ENCODE measurements at regions not wholly inside any gene's neighbourhood (a gene's known extent, or its start where the extent isn't known, plus 50 kb on each side); places are given as distances from the start of the nearest gene placed in this dataset.

DNA sequence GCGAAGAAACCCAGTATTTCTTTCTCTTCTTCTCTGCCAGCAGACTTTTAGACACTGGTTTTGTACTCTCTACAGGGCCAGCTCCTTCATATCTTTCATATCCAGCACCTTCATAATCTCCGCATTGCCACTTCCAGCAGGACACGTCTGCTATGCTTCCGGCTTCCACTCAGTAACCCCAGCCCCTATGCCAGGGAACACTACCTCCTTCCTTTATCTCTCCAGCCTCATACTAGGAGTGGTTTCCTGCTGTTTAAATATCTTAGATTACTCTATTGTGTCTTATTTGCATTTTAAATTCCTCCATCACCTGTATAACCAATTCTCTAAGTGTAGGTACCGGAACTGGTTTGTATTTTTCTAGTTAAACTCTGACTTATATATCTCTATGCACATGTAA is 667.8 kb upstream of the ID4 start:
- H3K36me3 ChIP-seq (ENCODE audit: insufficient read depth, low read length) = no peaks in the 10 kb centered on the region
- H3K4me2 ChIP-seq (ENCODE audit: low read length) = no peak overlapping the region
- no peaks in the 10 kb centered on the region for H3K79me2 ChIP-seq (ENCODE audit: insufficient read depth, low read length)
- H3K4me3 ChIP-seq (ENCODE audit: low read depth, low read length, poor library complexity, severe bottlenecking) = no peak overlapping the region
- H3K4me1 ChIP-seq (ENCODE audit: insufficient read depth, low read length, severe bottlenecking) = no peaks in the 10 kb centered on the region
- H3K9ac ChIP-seq (ENCODE audit: low read length) = no peak overlapping the region
- H3K9me3 ChIP-seq (ENCODE audit: low read length) = no peaks in the 10 kb centered on the region
- H3K9me2 ChIP-seq (ENCODE audit: low read depth, low read length) = no peaks in the 10 kb centered on the region
- no peaks in the 10 kb centered on the region for H3F3A ChIP-seq (ENCODE audit: insufficient read depth, low read length)
- no peaks in the 10 kb centered on the region for H3K27me3 ChIP-seq (ENCODE audit: insufficient read depth, low read length)
- no peak overlapping the region for H2AFZ ChIP-seq (ENCODE audit: low read length)
- TF ChIP-seq EZH2 (IDR thresholded peaks at IDR 0.05; ENCODE audit: borderline replicate concordance, low read length) = no peak
- TF ChIP-seq, protein P1, sequence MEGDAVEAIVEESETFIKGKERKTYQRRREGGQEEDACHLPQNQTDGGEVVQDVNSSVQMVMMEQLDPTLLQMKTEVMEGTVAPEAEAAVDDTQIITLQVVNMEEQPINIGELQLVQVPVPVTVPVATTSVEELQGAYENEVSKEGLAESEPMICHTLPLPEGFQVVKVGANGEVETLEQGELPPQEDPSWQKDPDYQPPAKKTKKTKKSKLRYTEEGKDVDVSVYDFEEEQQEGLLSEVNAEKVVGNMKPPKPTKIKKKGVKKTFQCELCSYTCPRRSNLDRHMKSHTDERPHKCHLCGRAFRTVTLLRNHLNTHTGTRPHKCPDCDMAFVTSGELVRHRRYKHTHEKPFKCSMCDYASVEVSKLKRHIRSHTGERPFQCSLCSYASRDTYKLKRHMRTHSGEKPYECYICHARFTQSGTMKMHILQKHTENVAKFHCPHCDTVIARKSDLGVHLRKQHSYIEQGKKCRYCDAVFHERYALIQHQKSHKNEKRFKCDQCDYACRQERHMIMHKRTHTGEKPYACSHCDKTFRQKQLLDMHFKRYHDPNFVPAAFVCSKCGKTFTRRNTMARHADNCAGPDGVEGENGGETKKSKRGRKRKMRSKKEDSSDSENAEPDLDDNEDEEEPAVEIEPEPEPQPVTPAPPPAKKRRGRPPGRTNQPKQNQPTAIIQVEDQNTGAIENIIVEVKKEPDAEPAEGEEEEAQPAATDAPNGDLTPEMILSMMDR (IDR thresholded peaks at IDR 0.05; ENCODE audit: low read length) = no peak
- no peak overlapping the region for H3K27ac ChIP-seq (ENCODE audit: low read depth, low read length, poor library complexity, severe bottlenecking)
- no peaks in the 10 kb centered on the region for H4K20me1 ChIP-seq (ENCODE audit: insufficient read depth, low read length)

- H3K27me3 ChIP-seq (ENCODE audit: insufficient read depth, low read length) = no peaks in the 10 kb centered on the region
- no peaks in the 10 kb centered on the region for H4K20me1 ChIP-seq (ENCODE audit: insufficient read depth, low read length)
- H3F3A ChIP-seq (ENCODE audit: insufficient read depth, low read length) = no peaks in the 10 kb centered on the region
- no peak overlapping the region for H3K9ac ChIP-seq (ENCODE audit: low read length)
- no peak overlapping the region for H2AFZ ChIP-seq (ENCODE audit: low read length)
- no peaks in the 10 kb centered on the region for H3K79me2 ChIP-seq (ENCODE audit: insufficient read depth, low read length)
- TF ChIP-seq, protein P1 (IDR thresholded peaks at IDR 0.05; ENCODE audit: low read length) = no peak
- no peak for TF ChIP-seq EZH2 (IDR thresholded peaks at IDR 0.05; ENCODE audit: borderline replicate concordance, low read length)
- H3K4me2 ChIP-seq (ENCODE audit: low read length) = no peak overlapping the region
- H3K4me1 ChIP-seq (ENCODE audit: insufficient read depth, low read length, severe bottlenecking) = no peaks in the 10 kb centered on the region
- no peak overlapping the region for H3K4me3 ChIP-seq (ENCODE audit: low read depth, low read length, poor library complexity, severe bottlenecking)
- no peaks in the 10 kb centered on the region for H3K9me2 ChIP-seq (ENCODE audit: low read depth, low read length)
- H3K36me3 ChIP-seq (ENCODE audit: insufficient read depth, low read length) = no peaks in the 10 kb centered on the region
- H3K27ac ChIP-seq (ENCODE audit: low read depth, low read length, poor library complexity, severe bottlenecking) = no peak overlapping the region
- no peaks in the 10 kb centered on the region for H3K9me3 ChIP-seq (ENCODE audit: low read length)
Measured at GRCh38 chr6:19175023-19175422, 662.1 kb upstream of the ID4 start.

DNA sequence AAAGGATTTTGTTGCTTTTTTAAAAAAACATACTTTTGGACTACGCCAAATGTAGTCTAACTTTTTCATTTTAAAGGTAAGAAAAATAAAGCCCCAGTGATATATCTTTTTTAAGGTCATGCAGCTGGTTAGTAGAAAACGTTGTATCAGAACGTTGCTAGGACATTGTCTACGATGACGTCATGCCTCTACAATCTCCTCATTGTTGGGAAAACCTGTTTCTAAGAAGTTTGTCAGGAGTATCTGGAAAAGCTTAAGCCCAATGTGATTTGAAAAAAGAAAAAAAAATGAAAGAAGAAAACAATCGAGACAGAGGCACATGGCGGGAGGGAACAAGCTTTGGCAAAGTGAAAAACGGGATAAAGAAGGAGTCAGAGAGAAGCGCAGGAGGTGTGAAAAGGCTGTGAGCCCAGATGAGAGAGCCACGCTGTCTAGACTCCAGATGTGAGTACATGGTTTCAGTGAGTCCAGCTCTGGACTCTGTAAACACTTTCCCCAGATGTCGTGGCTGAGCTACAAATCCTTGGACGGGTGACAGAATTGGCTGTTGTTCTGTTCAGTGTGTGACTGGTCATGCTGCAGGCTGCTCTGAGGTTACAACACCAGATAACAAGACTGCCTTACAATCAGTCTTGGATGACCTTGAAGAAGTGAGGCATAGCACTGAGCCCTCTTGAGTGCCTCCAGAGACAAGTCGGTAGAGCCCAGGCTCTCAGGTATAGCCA is 656.7 kb upstream of the ID4 start:
- no peak overlapping the region for H3K4me2 ChIP-seq (ENCODE audit: low read length)
- H2AFZ ChIP-seq (ENCODE audit: low read length) = no peak overlapping the region

More for the DNA sequence above, 656.7 kb upstream of the ID4 start:
- Histone ChIP-seq H3K79me2 (ENCODE audit: insufficient read depth, low read length) (no peaks in the 10 kb centered on the region), H3F3A (ENCODE audit: insufficient read depth, low read length) (no peaks in the 10 kb centered on the region), H3K4me3 (ENCODE audit: low read depth, low read length, poor library complexity, severe bottlenecking) (no peak overlapping the region), H3K9me3 (ENCODE audit: low read length) (no peaks in the 10 kb centered on the region), H3K36me3 (ENCODE audit: insufficient read depth, low read length) (no peaks in the 10 kb centered on the region), H3K4me1 (ENCODE audit: insufficient read depth, low read length, severe bottlenecking) (no peaks in the 10 kb centered on the region), H3K9me2 (ENCODE audit: low read depth, low read length) (no peaks in the 10 kb centered on the region), H4K20me1 (ENCODE audit: insufficient read depth, low read length) (no peaks in the 10 kb centered on the region), H3K27ac (ENCODE audit: low read depth, low read length, poor library complexity, severe bottlenecking) (no peak overlapping the region), H3K9ac (ENCODE audit: low read length) (no peak overlapping the region), H3K27me3 (ENCODE audit: insufficient read depth, low read length) (no peaks in the 10 kb centered on the region)
- TF ChIP-seq, protein P1 (IDR thresholded peaks at IDR 0.05; ENCODE audit: low read length) = no peak
- TF ChIP-seq EZH2 (IDR thresholded peaks at IDR 0.05; ENCODE audit: borderline replicate concordance, low read length) = no peak

All from OCI-LY1 (cell line).